ENCODE measurements at regions not wholly inside any gene's neighbourhood (a gene's known extent, or its start where the extent isn't known, plus 50 kb on each side); places are given as distances from the start of the nearest gene placed in this dataset.

GRCh38 chr7:24406789-24407299 is 122.9 kb downstream of the NPY start:
- TF ChIP-seq CTCF (IDR thresholded peaks at IDR 0.05; ENCODE audit: insufficient read depth, low read length, poor library complexity, severe bottlenecking), result no peak
- no peaks in the 10 kb centered on the region for H3K27me3 ChIP-seq (replicated peaks; ENCODE audit: control insufficient read depth, insufficient read depth, low read length)

GRCh38 chr7:24407965-24408364 is 124.0 kb downstream of the NPY start:
- Histone ChIP-seq H3K27me3 (replicated peaks; ENCODE audit: control insufficient read depth, insufficient read depth, low read length) (no peaks in the 10 kb centered on the region), H3K36me3 (ENCODE audit: control insufficient read depth, insufficient read depth, low read length) (no peaks in the 10 kb centered on the region), H3K4me3 (replicated peaks; ENCODE audit: low read depth, low read length) (no peak overlapping the region)
- no peak for DNase-seq (ENCODE audit: extremely low read depth, insufficient read length)
- no peak for TF ChIP-seq CTCF (IDR thresholded peaks at IDR 0.05; ENCODE audit: insufficient read depth, low read length, poor library complexity, severe bottlenecking)

More at GRCh38 chr7:24406789-24407299, 122.9 kb downstream of the NPY start:
- no peak overlapping the region for H3K4me3 ChIP-seq (replicated peaks; ENCODE audit: low read depth, low read length)
- DNase-seq (ENCODE audit: extremely low read depth, insufficient read length), result no peak
- H3K36me3 ChIP-seq (ENCODE audit: control insufficient read depth, insufficient read depth, low read length), result no peaks in the 10 kb centered on the region

GRCh38 chr7:24408798-24409430 is 124.9 kb downstream of the NPY start:
- no peaks in the 10 kb centered on the region for H3K27me3 ChIP-seq (replicated peaks; ENCODE audit: control insufficient read depth, insufficient read depth, low read length)
- DNase-seq (ENCODE audit: extremely low read depth, insufficient read length), result no peak
- no peak for TF ChIP-seq CTCF (IDR thresholded peaks at IDR 0.05; ENCODE audit: insufficient read depth, low read length, poor library complexity, severe bottlenecking)
- H3K4me3 ChIP-seq (replicated peaks; ENCODE audit: low read depth, low read length), result no peak overlapping the region
- no peaks in the 10 kb centered on the region for H3K36me3 ChIP-seq (ENCODE audit: control insufficient read depth, insufficient read depth, low read length)

- Histone ChIP-seq H3K27me3 (replicated peaks; ENCODE audit: control insufficient read depth, insufficient read depth, low read length) (no peaks in the 10 kb centered on the region), H3K4me3 (replicated peaks; ENCODE audit: low read depth, low read length) (no peak overlapping the region), H3K36me3 (ENCODE audit: control insufficient read depth, insufficient read depth, low read length) (no peaks in the 10 kb centered on the region)
- no peak for TF ChIP-seq CTCF (IDR thresholded peaks at IDR 0.05; ENCODE audit: insufficient read depth, low read length, poor library complexity, severe bottlenecking)
- no peak for DNase-seq (ENCODE audit: extremely low read depth, insufficient read length)
Observed at GRCh38 chr7:24409431-24410024, 125.5 kb downstream of the NPY start.

GRCh38 chr7:24411226-24411625 is 127.2 kb downstream of the NPY start:
- TF ChIP-seq CTCF (IDR thresholded peaks at IDR 0.05; ENCODE audit: insufficient read depth, low read length, poor library complexity, severe bottlenecking), result no peak
- no peak for DNase-seq (ENCODE audit: extremely low read depth, insufficient read length)
- Histone ChIP-seq H3K4me3 (replicated peaks; ENCODE audit: low read depth, low read length) (no peak overlapping the region), H3K27me3 (replicated peaks; ENCODE audit: control insufficient read depth, insufficient read depth, low read length) (no peaks in the 10 kb centered on the region), H3K36me3 (ENCODE audit: control insufficient read depth, insufficient read depth, low read length) (no peaks in the 10 kb centered on the region)

Data from GM06990 (cell line).